GM23338 (cell line): ENCODE measurements at regions not wholly inside any gene's neighbourhood (a gene's known extent, or its start where the extent isn't known, plus 50 kb on each side); places are given as distances from the start of the nearest gene placed in this dataset.

Source experiments
- ATAC-seq: fragments of 200-7000 bp; cut with Tn5 transposase; 3 replicates; pipeline ENCODE4 v1.9.1; 2020
- DNase-seq: peaks from one replicate; pipeline ENCODE4 v3.0.0-alpha.2; 2015; ENCODE audit warnings: low spot score
- H2AFZ ChIP-seq: fragments of 200-600 bp; sonication (generic); 2 replicates; pipeline ENCODE4 v1.8.0; 2016; ENCODE audit warnings: antibody characterized with exemption, mild to moderate bottlenecking, moderate library complexity
- H3F3A ChIP-seq: fragments of 200-600 bp; sonication (generic); replicated peaks from 2 replicates; pipeline ENCODE4 v1.8.0; 2017; ENCODE audit warnings: antibody characterized with exemption, mixed run types, low read depth
- H3K27ac ChIP-seq: fragments of 200-600 bp; sonication (generic); 2 replicates; pipeline ENCODE4 v1.6.1; 2016; ENCODE audit warnings: low read depth
- H3K27me3 ChIP-seq: fragments of 200-600 bp; sonication (generic); 2 replicates; pipeline ENCODE4 v1.8.0; 2016; ENCODE audit warnings: mild to moderate bottlenecking, mixed run types, moderate library complexity; ENCODE audit not compliant: insufficient read depth
- H3K36me3 ChIP-seq: fragments of 200-600 bp; sonication (generic); 2 replicates; pipeline ENCODE4 v1.8.0; 2016; ENCODE audit warnings: mild to moderate bottlenecking; ENCODE audit not compliant: insufficient read depth
- H3K4me1 ChIP-seq: fragments of 200-600 bp; sonication (generic); 2 replicates; pipeline ENCODE4 v1.8.0; 2016; ENCODE audit warnings: mild to moderate bottlenecking, moderate library complexity; ENCODE audit not compliant: insufficient read depth
- H3K4me2 ChIP-seq: fragments of 200-600 bp; sonication (generic); 2 replicates; pipeline ENCODE4 v1.7.1; 2017; ENCODE audit warnings: mixed run types
- H3K4me3 ChIP-seq: fragments of 200-600 bp; sonication (generic); 2 replicates; pipeline ENCODE4 v1.6.1; 2016; ENCODE audit warnings: mixed run types
- H3K79me2 ChIP-seq: fragments of 200-600 bp; sonication (generic); replicated peaks from 2 replicates; pipeline ENCODE4 v1.8.0; 2017; ENCODE audit warnings: mild to moderate bottlenecking; ENCODE audit not compliant: insufficient read depth
- H3K9me2 ChIP-seq: fragments of 200-600 bp; sonication (generic); 2 replicates; pipeline ENCODE4 v1.8.0; 2017; ENCODE audit not compliant: insufficient read depth
- H4K20me1 ChIP-seq: fragments of 200-600 bp; sonication (generic); replicated peaks from 2 replicates; pipeline ENCODE4 v1.8.0; 2017; ENCODE audit warnings: mild to moderate bottlenecking; ENCODE audit not compliant: insufficient read depth
- H3K27ac Mint-ChIP-seq: 2 replicates; pipeline ENCODE4 v1.8.0; 2020; ENCODE audit warnings: inconsistent platforms, mild to moderate bottlenecking, moderate library complexity, mixed read lengths
- H3K27me3 Mint-ChIP-seq: 3 replicates; pipeline ENCODE4 v1.8.0; 2022; ENCODE audit warnings: low read depth, mild to moderate bottlenecking, moderate library complexity, mixed read lengths, inconsistent platforms; ENCODE audit not compliant: insufficient read depth, poor library complexity
- H3K36me3 Mint-ChIP-seq: 3 replicates; pipeline ENCODE4 v1.8.0; 2021; ENCODE audit warnings: low read depth, mild to moderate bottlenecking, inconsistent platforms, moderate library complexity, mixed read lengths
- H3K4me1 Mint-ChIP-seq: 3 replicates; pipeline ENCODE4 v1.8.0; 2020; ENCODE audit warnings: mild to moderate bottlenecking, inconsistent platforms, mixed read lengths
- H3K4me3 Mint-ChIP-seq: 3 replicates; pipeline ENCODE4 v1.8.0; 2021; ENCODE audit warnings: moderate library complexity, mild to moderate bottlenecking, inconsistent platforms, mixed read lengths
- H3K9me3 Mint-ChIP-seq: 3 replicates; pipeline ENCODE4 v1.8.0; 2020; ENCODE audit warnings: moderate library complexity, mild to moderate bottlenecking, inconsistent platforms, mixed read lengths
- CREB1 ChIP-seq: fragments of 250-450 bp; sonication (Bioruptor Pico); IDR thresholded peaks from 2 replicates; pipeline ENCODE4 v1.5.0; 2020; ENCODE audit warnings: low read depth, mild to moderate bottlenecking, moderate library complexity
- CTCF ChIP-seq, 2 experiments: fragments of 200-600 bp in 1 of 2; sonication (generic) in 1 of 2; conservative IDR thresholded peaks; 2 replicates each; pipeline versions ENCODE4 v1.5.1 to v1.6.1; 2016 to 2017; ENCODE audit warnings: antibody characterized with exemption in 2 of 2, low read depth in 2 of 2, mild to moderate bottlenecking in 2 of 2, moderate library complexity in 1 of 2
- ETS1 ChIP-seq: IDR thresholded peaks from 2 replicates; pipeline ENCODE4 v1.6.1; 2016; ENCODE audit warnings: antibody characterized with exemption
- EZH2 ChIP-seq: fragments of 200-600 bp; sonication (generic); IDR thresholded peaks from one replicate; pipeline ENCODE4 v1.8.0; 2017; ENCODE audit warnings: antibody characterized with exemption, mild to moderate bottlenecking, low read depth; ENCODE audit not compliant: unreplicated experiment
- EZH2phosphoT487 ChIP-seq: fragments of 200-600 bp; sonication (generic); IDR thresholded peaks from one replicate; pipeline ENCODE4 v1.8.1; 2018; ENCODE audit warnings: antibody characterized with exemption; ENCODE audit not compliant: unreplicated experiment
- JUNB ChIP-seq: IDR thresholded peaks from one replicate; pipeline ENCODE4 v1.6.1; 2016; ENCODE audit warnings: antibody characterized with exemption; ENCODE audit not compliant: unreplicated experiment
- NANOG ChIP-seq: IDR thresholded peaks from 2 replicates; pipeline ENCODE4 v1.6.1; 2016; ENCODE audit warnings: antibody characterized with exemption, borderline replicate concordance
- POLR2AphosphoS5 ChIP-seq: IDR thresholded peaks from 2 replicates; pipeline ENCODE4 v1.6.1; 2016; ENCODE audit warnings: antibody characterized with exemption, low read depth
- REST ChIP-seq: IDR thresholded peaks from one replicate; pipeline ENCODE4 v1.6.1; 2018; ENCODE audit warnings: antibody characterized with exemption; ENCODE audit not compliant: unreplicated experiment
- STAT1 ChIP-seq: IDR thresholded peaks from one replicate; pipeline ENCODE4 v1.6.1; 2016; ENCODE audit warnings: antibody characterized with exemption; ENCODE audit not compliant: unreplicated experiment
- ZNF114 ChIP-seq: fragments of 250-450 bp; sonication (Bioruptor Pico); IDR thresholded peaks from 2 replicates; pipeline ENCODE4 v1.5.0; 2020; ENCODE audit warnings: mild to moderate bottlenecking, moderate library complexity
- ZNF331 ChIP-seq: fragments of 250-450 bp; sonication (Bioruptor Pico); IDR thresholded peaks from 2 replicates; pipeline ENCODE4 v1.5.0; 2020; ENCODE audit warnings: low read depth, mild to moderate bottlenecking, moderate library complexity
- ZNF462 ChIP-seq: fragments of 250-450 bp; sonication (Bioruptor Pico); IDR thresholded peaks from 2 replicates; pipeline ENCODE4 v1.5.0; 2020; ENCODE audit warnings: mild to moderate bottlenecking, moderate library complexity

GRCh38 chr13:69077267-69077666, 1030.4 kb upstream of the ATXN8OS start:
- Histone ChIP-seq H3K79me2 (no peaks in the 10 kb centered on the region), H3K9me2 (no peaks in the 10 kb centered on the region), H3K27ac (no peak overlapping the region), H3F3A (no peaks in the 10 kb centered on the region), H4K20me1 (no peaks in the 10 kb centered on the region), H2AFZ (no peak overlapping the region), H3K4me3 (no peak overlapping the region), H3K4me2 (no peak overlapping the region), H3K27me3 (no peaks in the 10 kb centered on the region), H3K36me3 (no peaks in the 10 kb centered on the region), H3K4me1 (no peaks in the 10 kb centered on the region)
- DNase-seq = no peak
- Mint-ChIP-seq H3K36me3 (no peaks in the 10 kb centered on the region), H3K27ac (no peak overlapping the region), H3K4me3 (no peak overlapping the region), H3K4me1 (no peaks in the 10 kb centered on the region), H3K9me3 (peaks cover 3% of the 10 kb centered on the region; the same call in 1 of the 3 replicates), H3K27me3 (peaks cover 2% of the 10 kb centered on the region)
- ATAC-seq = no peak
- no peak for TF ChIP-seq REST
- TF ChIP-seq NANOG = no peak
- no peak for TF ChIP-seq ZNF462 (CRISPR knock-in tag)
- no peak for TF ChIP-seq CTCF (conservative IDR thresholded peaks at IDR 0.05; ENCODE audit: low read depth in 2 of 2)
- TF ChIP-seq ZNF114 (CRISPR knock-in tag) = no peak
- TF ChIP-seq JUNB = no peak
- TF ChIP-seq CREB1 = no peak
- TF ChIP-seq EZH2phosphoT487 = no peak
- TF ChIP-seq EZH2 = no peak
- TF ChIP-seq POLR2AphosphoS5 = no peak
- TF ChIP-seq ETS1 = no peak
- no peak for TF ChIP-seq STAT1
- TF ChIP-seq ZNF331 (CRISPR knock-in tag) = no peak
